22Rv1 (cell line): ENCODE measurements at regions not wholly inside any gene's neighbourhood (a gene's known extent, or its start where the extent isn't known, plus 50 kb on each side); places are given as distances from the start of the nearest gene placed in this dataset.

ENCODE experiments used
- CTCF ChIP-seq: fragments of 450-650 bp; IDR thresholded peaks from 2 replicates; pipeline ENCODE4 v1.5.1; 2017; ENCODE audit warnings: mild to moderate bottlenecking
- ZFX ChIP-seq: fragments of 450-650 bp; IDR thresholded peaks from 2 replicates; pipeline ENCODE4 v1.6.1; 2017; ENCODE audit warnings: antibody characterized with exemption, borderline replicate concordance

GRCh38 chr4:155473420-155474095 is 96.8 kb upstream of the MAP9 start:
- TF ChIP-seq CTCF (no peak), ZFX (no peak)
